HCT116 (cell line): ENCODE measurements at regions not wholly inside any gene's neighbourhood (a gene's known extent, or its start where the extent isn't known, plus 50 kb on each side); places are given as distances from the start of the nearest gene placed in this dataset.

Experiments
- ATAC-seq: fragments of 200-7000 bp; cut with Tn5 transposase; 2 replicates; pipeline ENCODE4 v1.9.1; 2020; ENCODE audit warnings: mild to moderate bottlenecking, moderate library complexity
- BruUV-seq: library from RNA; stranded (reverse); fragments of 400-500 nt; replicated peaks from 2 replicates; lab custom pipeline; 2021; lab: Mats Ljungman, UMichigan
- CTCF ChIA-PET: fragments of 300-600 bp; sonication (Branson Sonifier 250); formaldehyde crosslinking; loops from one replicate; lab custom pipeline; 2021; ENCODE audit warnings: antibody characterized with exemption; lab: Charles Lee
- POLR2A ChIA-PET: fragments of 300-600, 350-600 bp; sonication (Branson Sonifier 250); formaldehyde crosslinking; loops from one replicate; lab custom pipeline; 2021; ENCODE audit warnings: antibody characterized with exemption; lab: Charles Lee
- RAD21 ChIA-PET, 2 experiments: fragments of 300-600 bp; sonication (Branson Sonifier 250); formaldehyde crosslinking; loops; one replicate each; lab custom pipeline; 2023; ENCODE audit warnings: low total read pairs in 2 of 2; ENCODE audit not compliant: uncharacterized antibody in 2 of 2, unreplicated experiment in 2 of 2, low non-redundant PET in 1 of 2; lab: Charles Lee
- DNase-seq: peaks from one replicate; pipeline ENCODE4 v3.0.0-alpha.2; 2010; ENCODE audit warnings: low read depth, low spot score
- H2AFZ ChIP-seq: fragments of 200-600 bp; shearing (Covaris generic), sonication (generic); 2 replicates; pipeline ENCODE4 v1.6.1; 2017; ENCODE audit warnings: low read depth, mixed run types, mixed read lengths, antibody characterized with exemption, low read length; ENCODE audit not compliant: poor library complexity, severe bottlenecking
- H3K27ac ChIP-seq: 2 replicates; pipeline ENCODE4 v1.5.1; 2012; ENCODE audit warnings: low read depth, low read length
- H3K27me3 ChIP-seq: fragments of 200-600 bp; sonication (generic); 2 replicates; pipeline ENCODE4 v1.6.1; 2016; ENCODE audit warnings: mixed run types, low read length, mixed read lengths; ENCODE audit not compliant: insufficient read depth
- H3K36me3 ChIP-seq, 2 experiments: fragments of 200-500 bp in 1 of 2; fragments of 200-600 bp in 1 of 2; sonication (Bioruptor generic) in 1 of 2; sonication (generic) in 1 of 2; 2 replicates each; pipeline versions ENCODE4 v1.5.1 to v1.6.1; 2014 to 2016; ENCODE audit warnings: low read length in 2 of 2, inconsistent platforms in 1 of 2, mixed read lengths in 1 of 2, mixed run types in 1 of 2; ENCODE audit not compliant: insufficient read depth in 2 of 2, control insufficient read depth in 1 of 2
- H3K4me1 ChIP-seq, 2 experiments: fragments of 200-600 bp in 1 of 2; sonication (generic) in 1 of 2; 2 replicates each; pipeline versions ENCODE4 v1.5.1 to v1.6.1; 2012 to 2017; ENCODE audit warnings: low read length in 2 of 2, inconsistent platforms in 1 of 2, mild to moderate bottlenecking in 1 of 2, mixed read lengths in 1 of 2, mixed run types in 1 of 2, moderate library complexity in 1 of 2; ENCODE audit not compliant: insufficient read depth in 2 of 2, control insufficient read depth in 1 of 2
- H3K4me2 ChIP-seq: fragments of 200-600 bp; sonication (generic); 2 replicates; pipeline ENCODE4 v1.6.1; 2017; ENCODE audit warnings: mixed run types, low read length, mixed read lengths
- H3K4me3 ChIP-seq, 2 experiments: fragments of 200-600 bp in 1 of 2; sonication (generic) in 1 of 2; replicated peaks in 1 of 2; 2 replicates each; pipeline ENCODE4 v1.5.1; 2011 to 2016; ENCODE audit warnings: low read length in 2 of 2, control low read depth in 1 of 2, low read depth in 1 of 2, mild to moderate bottlenecking in 1 of 2, mixed read lengths in 1 of 2, mixed run types in 1 of 2
- H3K79me2 ChIP-seq: fragments of 200-600 bp; sonication (generic); 2 replicates; pipeline ENCODE4 v1.6.1; 2017; ENCODE audit warnings: mild to moderate bottlenecking, mixed run types, low read length, moderate library complexity, mixed read lengths; ENCODE audit not compliant: insufficient read depth
- H3K9ac ChIP-seq: fragments of 200-600 bp; sonication (generic); 2 replicates; pipeline ENCODE4 v1.6.1; 2016; ENCODE audit warnings: low read length, mixed read lengths
- H3K9me2 ChIP-seq: fragments of 200-600 bp; sonication (generic), shearing (Covaris generic); 2 replicates; pipeline ENCODE4 v1.6.1; 2017; ENCODE audit warnings: mixed run types, mild to moderate bottlenecking, moderate library complexity; ENCODE audit not compliant: insufficient read depth
- H3K9me3 ChIP-seq, 2 experiments: fragments of 200-500 bp in 1 of 2; fragments of 200-600 bp in 1 of 2; sonication (Bioruptor generic) in 1 of 2; sonication (generic) in 1 of 2; 2 replicates each; pipeline ENCODE4 v1.6.1; 2014 to 2017; ENCODE audit warnings: low read length in 2 of 2, mixed read lengths in 2 of 2, inconsistent platforms in 1 of 2, low read depth in 1 of 2, mild to moderate bottlenecking in 1 of 2, mixed run types in 1 of 2, moderate library complexity in 1 of 2; ENCODE audit not compliant: control insufficient read depth in 1 of 2, insufficient read depth in 1 of 2
- H4K20me1 ChIP-seq: fragments of 200-600 bp; sonication (generic), shearing (Covaris generic); 2 replicates; pipeline ENCODE4 v1.6.1; 2017; ENCODE audit warnings: mixed run types, mild to moderate bottlenecking, moderate library complexity; ENCODE audit not compliant: insufficient read depth
- ATF3 ChIP-seq: IDR thresholded peaks from 2 replicates; pipeline ENCODE4 v1.6.1; 2012
- CBX3 ChIP-seq: IDR thresholded peaks from 2 replicates; pipeline ENCODE4 v1.6.1; 2012; ENCODE audit warnings: low read depth
- CEBPB ChIP-seq: IDR thresholded peaks from 2 replicates; pipeline ENCODE4 v1.6.1; 2012; ENCODE audit warnings: low read depth
- CTCF ChIP-seq, 3 experiments: fragments of 200-600 bp in 1 of 3; sonication (generic) in 1 of 3; IDR thresholded peaks in 2 of 3; conservative IDR thresholded peaks in 1 of 3; 2 replicates each; pipeline ENCODE4 v1.5.1; 2012 to 2017; ENCODE audit warnings: low read depth in 2 of 3, low read length in 2 of 3, antibody characterized with exemption in 1 of 3, borderline replicate concordance in 1 of 3, control low read depth in 1 of 3, mild to moderate bottlenecking in 1 of 3, mixed read lengths in 1 of 3, mixed run types in 1 of 3, moderate library complexity in 1 of 3; ENCODE audit not compliant: insufficient read depth in 1 of 3
- ELF1 ChIP-seq: IDR thresholded peaks from 2 replicates; pipeline ENCODE4 v1.6.1; 2012; ENCODE audit warnings: low read depth, borderline replicate concordance
- EZH2phosphoT487 ChIP-seq: fragments of 200-600 bp; IDR thresholded peaks from 2 replicates; pipeline ENCODE4 v1.6.1; 2018; ENCODE audit warnings: antibody characterized with exemption, borderline replicate concordance
- SIN3A ChIP-seq: IDR thresholded peaks from 2 replicates; pipeline ENCODE4 v1.6.1; 2012; ENCODE audit warnings: low read depth
- SRF ChIP-seq: IDR thresholded peaks from 2 replicates; pipeline ENCODE4 v1.6.1; 2012; ENCODE audit warnings: low read depth
- YY1 ChIP-seq: IDR thresholded peaks from 2 replicates; pipeline ENCODE4 v1.6.1; 2011; ENCODE audit warnings: low read length, low read depth, moderate library complexity, mild to moderate bottlenecking; ENCODE audit not compliant: insufficient replicate concordance; ENCODE audit errors: extremely low read depth
- intact Hi-C: fragments of 100-400 bp; cut with micrococcal nuclease; formaldehyde crosslinking; loops from 2 replicates; pipeline ENCODE4 v1.10.0; 2022

GRCh38 chr6:168828035-168828434 lies 387.1 kb downstream of the SMOC2 start:
- RAD21 ChIA-PET: no interaction called here
- Histone ChIP-seq H3K27ac (no peak overlapping the region), H3K4me3 (no peak overlapping the region), H3K36me3 (no peaks in the 10 kb centered on the region), H3K9me3 (no peaks in the 10 kb centered on the region)
- no peak for TF ChIP-seq ATF3
- TF ChIP-seq ELF1: no peak
- no peak for TF ChIP-seq CBX3
- TF ChIP-seq CTCF (IDR thresholded peaks at IDR 0.05 in 2 of 3, conservative IDR thresholded peaks at IDR 0.05 in 1 of 3; ENCODE audit: borderline replicate concordance in 1 of 3, insufficient read depth in 1 of 3, low read depth in 2 of 3, low read length in 2 of 3): no peak
- TF ChIP-seq, all 23 proteins: peak for 0
- Histone ChIP-seq H4K20me1 (no peaks in the 10 kb centered on the region), H3K79me2 (no peaks in the 10 kb centered on the region), H3K9me2 (no peaks in the 10 kb centered on the region), H3K27me3 (no peaks in the 10 kb centered on the region), H3K4me2 (no peak overlapping the region), H2AFZ (no peak overlapping the region), H3K4me1 (no peaks in the 10 kb centered on the region), H3K9ac (no peak overlapping the region)
- DNase-seq (no peak), ATAC-seq (no peak)
- intact Hi-C loops: no loop called here
- POLR2A ChIA-PET: no interaction called here
- CTCF ChIA-PET: no interaction called here
- no TSS peak for BruUV-seq

- CTCF ChIA-PET: no interaction called here
- intact Hi-C loops: no loop called here
- Histone ChIP-seq H3K9me2 (no peaks in the 10 kb centered on the region), H4K20me1 (no peaks in the 10 kb centered on the region), H2AFZ (no peak overlapping the region), H3K79me2 (no peaks in the 10 kb centered on the region), H3K9ac (no peak overlapping the region), H3K4me2 (no peak overlapping the region)
- POLR2A ChIA-PET: no interaction called here
- DNase-seq: no peak
- no TSS peak for BruUV-seq
- RAD21 ChIA-PET: no interaction called here
- TF ChIP-seq CEBPB (no peak), EZH2phosphoT487 (no peak), YY1 (no peak), CBX3 (no peak), ELF1 (no peak), SIN3A (no peak), SRF (no peak)
- TF ChIP-seq, all 23 proteins: peak for 0
- H3K36me3 ChIP-seq: no peaks in the 10 kb centered on the region
- H3K4me1 ChIP-seq: no peaks in the 10 kb centered on the region
- H3K4me3 ChIP-seq: no peak overlapping the region
- no peaks in the 10 kb centered on the region for H3K9me3 ChIP-seq
- no peak for ATAC-seq
- no peak overlapping the region for H3K27ac ChIP-seq
- no peaks in the 10 kb centered on the region for H3K27me3 ChIP-seq
Observed at GRCh38 chr6:168827586-168827871, 386.5 kb downstream of the SMOC2 start.
